ENCODE measurements at regions not wholly inside any gene's neighbourhood (a gene's known extent, or its start where the extent isn't known, plus 50 kb on each side); places are given as distances from the start of the nearest gene placed in this dataset.
"Not testable (repeated sequence)": the region's sequence is repeated elsewhere in the genome, so short reads cannot be mapped to it uniquely, and the experiment has no call there.

DNA sequence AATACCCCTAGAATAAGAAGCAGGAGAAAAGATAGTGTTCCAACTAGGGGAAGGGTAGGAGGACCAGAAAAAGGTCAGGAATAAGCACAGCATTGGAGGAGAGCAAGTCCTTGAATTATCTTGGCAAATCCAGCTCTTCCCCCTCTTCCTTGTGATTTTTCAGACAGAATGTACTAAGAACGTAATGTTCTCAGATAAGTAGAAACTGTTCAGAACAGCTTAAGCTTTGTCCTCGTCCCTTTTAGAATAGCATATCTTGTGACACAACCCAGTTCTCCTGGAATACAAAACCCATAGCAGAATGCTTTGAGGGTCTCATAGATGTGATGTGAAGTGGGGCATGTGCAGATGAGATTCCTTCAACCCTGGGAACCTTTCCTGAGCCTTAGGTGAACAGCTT lies 97.4 kb downstream of the EMB start:
- ATAC-seq (replicated peaks; ENCODE audit: extremely low read depth, poor library complexity, severe bottlenecking) (no peak), DNase-seq (ENCODE audit: low spot score in 2 of 2) (no peak)
- Mint-ChIP-seq H3K9me3 (no peaks in the 10 kb centered on the region), H3K27ac (ENCODE audit: low read depth) (no peak overlapping the region), H3K27me3 (no peaks in the 10 kb centered on the region), H3K4me1 (no peaks in the 10 kb centered on the region), H3K36me3 (ENCODE audit: insufficient read depth) (no peaks in the 10 kb centered on the region), H3K4me3 (no peak overlapping the region)

DNA sequence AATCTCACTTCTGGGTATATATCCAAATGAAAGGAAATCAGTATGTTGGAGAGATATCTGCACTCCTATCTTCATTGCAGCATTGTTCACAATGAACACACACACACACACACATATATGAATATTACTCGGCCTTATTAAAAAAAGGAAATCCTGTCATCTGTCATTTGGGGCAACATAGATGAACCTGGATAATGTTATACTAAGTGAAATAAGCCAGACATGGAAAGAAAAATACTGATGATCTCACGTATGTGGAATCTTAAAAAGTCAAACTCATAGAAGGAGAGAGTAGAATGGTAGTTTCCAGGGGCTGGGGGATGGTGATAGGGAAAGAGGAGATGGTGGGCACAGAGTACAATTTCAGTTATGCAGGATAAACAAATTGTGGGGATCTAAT lies 100.3 kb downstream of the EMB start:
- H3K27ac Mint-ChIP-seq (ENCODE audit: low read depth), result no peak overlapping the region
- no peaks in the 10 kb centered on the region for H3K27me3 Mint-ChIP-seq
- DNase-seq (ENCODE audit: low spot score in 2 of 2) (no peak), ATAC-seq (replicated peaks; ENCODE audit: extremely low read depth, poor library complexity, severe bottlenecking) (no peak)
- no peaks in the 10 kb centered on the region for H3K36me3 Mint-ChIP-seq (ENCODE audit: insufficient read depth)
- no peaks in the 10 kb centered on the region for H3K9me3 Mint-ChIP-seq
- no peak overlapping the region for H3K4me3 Mint-ChIP-seq
- no peaks in the 10 kb centered on the region for H3K4me1 Mint-ChIP-seq

DNA sequence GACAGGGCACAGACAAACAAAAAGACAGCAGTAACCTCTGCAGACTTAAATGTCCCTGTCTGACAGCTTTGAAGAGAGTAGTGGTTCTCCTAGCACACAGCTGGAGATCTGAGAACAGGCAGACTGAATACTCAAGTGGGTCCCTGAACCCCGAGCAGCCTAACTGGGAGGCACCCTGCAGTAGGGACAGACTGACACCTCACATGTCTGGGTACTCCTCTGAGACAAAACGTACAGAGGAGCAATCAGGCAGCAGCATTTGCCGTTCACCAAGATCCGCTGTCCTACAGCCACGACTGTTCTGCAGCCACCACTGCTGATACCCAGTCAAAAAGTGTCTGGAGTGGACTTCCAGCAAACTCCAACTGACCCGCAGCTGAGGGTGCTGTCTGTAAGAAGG lies 110.5 kb downstream of the EMB start:
- not testable (repeated sequence) for H3K36me3 Mint-ChIP-seq (ENCODE audit: insufficient read depth)

DNA sequence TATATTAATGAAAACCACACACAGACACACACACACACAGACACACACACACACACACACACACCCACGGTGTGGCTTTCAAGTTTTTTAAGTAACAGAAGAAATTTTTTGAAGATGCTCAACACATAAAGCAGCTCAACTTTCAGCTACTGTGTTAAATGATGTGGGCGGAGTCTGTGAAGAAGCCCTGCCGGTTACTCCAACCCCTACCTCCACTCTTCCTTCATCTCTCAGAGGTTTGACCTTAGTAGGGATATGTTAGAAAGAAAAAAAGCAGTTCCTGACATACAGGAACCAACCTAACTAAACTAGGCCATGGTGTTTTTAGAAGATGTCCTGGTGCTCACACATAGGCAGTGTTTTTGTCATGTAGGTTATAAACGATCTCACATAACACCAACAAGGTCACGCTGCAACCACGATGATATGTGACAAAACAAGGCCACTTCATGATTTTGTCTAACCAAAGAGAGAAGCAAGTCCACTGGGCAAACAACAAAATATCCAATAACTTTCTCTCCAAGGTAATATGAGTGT lies 112.8 kb downstream of the EMB start:
- H3K36me3 Mint-ChIP-seq (ENCODE audit: insufficient read depth), result peaks cover 6% of the 10 kb centered on the region
- peak overlapping the region; percentile 52 for H3K4me3 Mint-ChIP-seq
- peaks cover 41% of the 10 kb centered on the region for H3K4me1 Mint-ChIP-seq
- no peak for DNase-seq (ENCODE audit: low spot score in 2 of 2)
- H3K27me3 Mint-ChIP-seq, result no peaks in the 10 kb centered on the region
- H3K27ac Mint-ChIP-seq (ENCODE audit: low read depth), result peak overlapping the region; percentile 71
- ATAC-seq (replicated peaks; ENCODE audit: extremely low read depth, poor library complexity, severe bottlenecking), result peak; percentile 52
- peaks cover 19% of the 10 kb centered on the region for H3K9me3 Mint-ChIP-seq

More for the DNA sequence above, 110.5 kb downstream of the EMB start:
- H3K27ac Mint-ChIP-seq (ENCODE audit: low read depth); H3K27me3 Mint-ChIP-seq; H3K4me3 Mint-ChIP-seq; ATAC-seq (replicated peaks; ENCODE audit: extremely low read depth, poor library complexity, severe bottlenecking); DNase-seq (ENCODE audit: low spot score in 2 of 2): not testable (repeated sequence)
- H3K9me3 Mint-ChIP-seq, result peaks cover 19% of the 10 kb centered on the region
- H3K4me1 Mint-ChIP-seq, result peaks cover 44% of the 10 kb centered on the region

DNA sequence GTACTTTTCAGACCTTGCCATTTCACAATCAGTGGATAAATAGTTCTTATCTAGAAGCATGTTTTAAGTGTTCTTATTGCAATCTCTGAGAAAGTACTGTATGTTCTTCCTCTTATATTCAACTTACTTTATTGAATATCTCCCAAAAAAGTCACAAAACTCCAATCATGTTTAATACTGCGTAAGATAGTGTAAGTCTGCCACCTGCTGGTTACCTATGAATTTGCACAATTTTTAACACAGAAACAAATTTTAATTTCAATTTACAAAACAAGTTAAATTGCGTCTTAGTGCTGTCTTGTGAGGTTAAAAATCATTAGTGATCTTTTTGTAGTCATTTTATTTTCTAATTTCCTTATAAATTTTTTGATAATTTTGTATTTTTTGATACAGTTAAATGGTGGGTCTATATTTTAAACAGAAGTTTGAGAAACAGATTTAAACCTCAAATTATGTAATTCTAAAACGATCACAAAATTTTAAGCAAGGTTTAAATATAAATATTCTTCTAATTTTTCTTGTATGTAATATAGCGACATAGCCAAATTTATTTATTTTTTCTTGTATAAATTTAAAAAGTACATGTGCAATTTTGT lies 115.8 kb downstream of the EMB start:
- Mint-ChIP-seq H3K27ac (ENCODE audit: low read depth) (no peak overlapping the region), H3K4me3 (no peak overlapping the region), H3K4me1 (peaks cover 18% of the 10 kb centered on the region), H3K27me3 (no peaks in the 10 kb centered on the region), H3K9me3 (no peaks in the 10 kb centered on the region), H3K36me3 (ENCODE audit: insufficient read depth) (peaks cover 6% of the 10 kb centered on the region)
- ATAC-seq (replicated peaks; ENCODE audit: extremely low read depth, poor library complexity, severe bottlenecking) (no peak), DNase-seq (ENCODE audit: low spot score in 2 of 2) (no peak)

DNA sequence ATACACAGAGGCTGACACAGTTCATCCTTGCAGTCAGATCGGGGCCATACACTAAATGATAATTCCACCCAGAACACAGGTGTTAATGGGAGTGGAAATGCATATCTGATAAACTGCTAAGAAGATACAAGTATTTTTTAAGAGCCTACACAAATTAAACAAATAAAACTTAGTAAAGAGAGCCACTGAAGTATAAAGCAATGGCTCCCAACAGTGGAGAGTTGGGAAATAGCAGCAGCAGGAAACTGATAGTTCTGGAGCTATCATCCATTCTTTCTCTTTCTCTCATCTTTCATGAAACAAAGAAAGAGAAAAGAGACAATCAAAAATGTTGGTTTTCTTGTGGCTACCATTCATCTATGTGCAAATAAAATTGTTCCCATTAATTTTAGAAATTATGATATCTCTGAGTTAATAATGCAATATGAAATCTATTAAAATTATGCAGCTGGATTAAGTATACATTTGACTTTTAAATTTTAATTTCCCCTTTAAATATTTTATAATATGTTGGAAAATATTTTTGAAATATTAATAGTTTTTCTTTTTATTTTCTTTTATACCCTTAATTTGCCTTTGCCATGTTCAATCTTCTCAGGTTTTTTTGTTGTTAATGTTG lies 120.8 kb downstream of the EMB start:
- no peaks in the 10 kb centered on the region for H3K27me3 Mint-ChIP-seq
- DNase-seq (ENCODE audit: low spot score in 2 of 2) (no peak), ATAC-seq (replicated peaks; ENCODE audit: extremely low read depth, poor library complexity, severe bottlenecking) (no peak)
- no peak overlapping the region for H3K4me3 Mint-ChIP-seq
- H3K4me1 Mint-ChIP-seq, result no peaks in the 10 kb centered on the region
- H3K36me3 Mint-ChIP-seq (ENCODE audit: insufficient read depth), result no peaks in the 10 kb centered on the region
- no peak overlapping the region for H3K27ac Mint-ChIP-seq (ENCODE audit: low read depth)
- H3K9me3 Mint-ChIP-seq, result no peaks in the 10 kb centered on the region

DNA sequence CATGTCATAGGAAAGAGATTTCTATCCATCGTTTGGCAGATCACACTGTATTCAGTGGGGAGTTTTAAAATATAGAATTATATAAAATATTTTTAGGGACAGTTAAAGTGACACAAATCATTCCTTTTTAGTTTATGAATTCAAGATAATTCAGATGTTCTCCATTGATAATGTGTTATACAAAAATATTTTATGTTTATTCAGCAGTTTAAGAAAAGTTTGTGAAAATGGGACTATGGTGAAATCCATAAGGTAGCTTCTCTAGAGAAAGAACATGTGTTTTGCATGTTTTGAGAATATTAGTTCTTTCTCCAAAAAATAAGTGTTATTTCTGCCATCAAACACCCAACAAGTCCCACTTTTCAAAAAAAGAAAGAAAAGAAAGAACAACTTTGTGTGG lies 122.9 kb downstream of the EMB start:
- H3K4me3 Mint-ChIP-seq, result no peak overlapping the region
- no peaks in the 10 kb centered on the region for H3K9me3 Mint-ChIP-seq
- H3K4me1 Mint-ChIP-seq, result no peaks in the 10 kb centered on the region
- no peak overlapping the region for H3K27ac Mint-ChIP-seq (ENCODE audit: low read depth)
- no peaks in the 10 kb centered on the region for H3K36me3 Mint-ChIP-seq (ENCODE audit: insufficient read depth)
- no peaks in the 10 kb centered on the region for H3K27me3 Mint-ChIP-seq
- DNase-seq (ENCODE audit: low spot score in 2 of 2) (no peak), ATAC-seq (replicated peaks; ENCODE audit: extremely low read depth, poor library complexity, severe bottlenecking) (no peak)

DNA sequence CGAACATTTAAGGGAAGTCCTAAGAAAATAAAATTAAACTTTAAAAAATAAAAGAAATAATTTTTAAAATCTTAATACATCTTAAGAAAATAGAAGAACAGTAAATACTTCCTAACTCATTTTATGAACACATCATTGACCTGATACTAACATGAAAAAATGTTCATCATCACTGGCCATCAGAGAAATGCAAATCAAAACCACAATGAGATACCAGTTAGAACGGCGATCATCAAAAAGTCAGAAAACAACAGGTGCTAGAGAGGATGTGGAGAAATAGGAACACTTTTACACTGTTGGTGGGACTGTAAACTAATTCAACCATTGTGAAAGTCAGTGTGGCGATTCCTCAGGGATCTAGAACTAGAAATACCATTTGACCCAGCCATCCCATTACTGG lies 134.6 kb downstream of the EMB start:
- H3K27ac Mint-ChIP-seq (ENCODE audit: low read depth); ATAC-seq (replicated peaks; ENCODE audit: extremely low read depth, poor library complexity, severe bottlenecking); DNase-seq (ENCODE audit: low spot score in 2 of 2); H3K36me3 Mint-ChIP-seq (ENCODE audit: insufficient read depth); H3K9me3 Mint-ChIP-seq; H3K4me1 Mint-ChIP-seq; H3K4me3 Mint-ChIP-seq: not testable (repeated sequence)
- peaks cover 10% of the 10 kb centered on the region for H3K27me3 Mint-ChIP-seq

DNA sequence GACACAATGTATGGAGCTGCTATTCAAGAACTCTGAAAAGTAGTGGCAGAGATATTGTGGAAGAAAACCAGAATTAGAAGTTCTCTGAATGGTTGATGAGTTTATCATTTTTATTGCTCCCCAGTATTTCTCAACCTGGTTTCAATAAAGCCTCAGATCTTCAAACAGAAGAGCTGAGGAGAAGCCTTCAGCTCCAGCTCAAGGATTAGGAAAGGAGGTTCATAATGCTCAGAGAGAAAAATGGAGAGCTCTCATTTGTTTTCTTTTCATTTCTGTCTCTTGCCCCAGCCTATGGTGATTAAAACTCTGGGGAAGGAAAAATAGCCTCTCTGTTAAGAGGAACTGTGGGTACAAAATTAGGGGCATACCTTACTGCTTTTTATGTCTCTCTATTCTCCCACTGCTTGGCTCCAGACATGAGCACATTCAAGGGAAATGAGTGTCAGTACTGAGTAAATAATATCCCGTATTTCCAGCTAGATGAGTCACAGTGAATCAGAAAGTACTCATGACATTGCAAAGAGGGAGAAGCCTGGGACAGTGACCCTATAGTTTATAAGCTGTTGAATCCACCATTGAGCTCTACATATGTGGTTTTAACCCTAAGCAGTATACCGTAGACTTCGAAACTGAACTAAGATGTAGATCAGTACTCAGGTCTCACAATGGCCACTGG lies 138.1 kb downstream of the EMB start:
- H3K36me3 Mint-ChIP-seq (ENCODE audit: insufficient read depth), result no peaks in the 10 kb centered on the region
- DNase-seq (ENCODE audit: low spot score in 2 of 2) (no peak), ATAC-seq (replicated peaks; ENCODE audit: extremely low read depth, poor library complexity, severe bottlenecking) (no peak)
- H3K27me3 Mint-ChIP-seq, result peaks cover 9% of the 10 kb centered on the region
- H3K4me3 Mint-ChIP-seq, result no peak overlapping the region
- no peak overlapping the region for H3K27ac Mint-ChIP-seq (ENCODE audit: low read depth)
- peaks cover 6% of the 10 kb centered on the region for H3K9me3 Mint-ChIP-seq
- H3K4me1 Mint-ChIP-seq, result no peaks in the 10 kb centered on the region

DNA sequence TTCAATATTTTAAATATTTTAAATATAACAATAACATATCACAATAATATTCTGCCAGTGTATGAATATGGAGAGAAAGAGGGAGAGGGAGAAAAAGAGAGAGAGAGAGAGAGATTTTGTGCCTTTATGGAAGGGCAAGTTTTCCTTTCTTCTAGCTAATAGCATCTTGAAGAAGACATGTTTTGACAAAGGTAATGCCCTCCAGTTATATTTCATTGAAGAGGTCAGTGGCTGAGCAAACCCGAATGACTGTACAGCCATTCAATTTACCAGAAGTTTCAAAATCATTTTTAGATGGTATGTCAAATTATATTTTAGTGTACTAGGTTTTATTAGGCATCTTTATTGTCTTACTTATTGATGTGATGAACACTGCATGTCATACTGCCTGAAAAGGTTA lies 139.3 kb downstream of the EMB start:
- Mint-ChIP-seq H3K9me3 (peaks cover 6% of the 10 kb centered on the region), H3K27ac (ENCODE audit: low read depth) (no peak overlapping the region), H3K4me3 (no peak overlapping the region), H3K36me3 (ENCODE audit: insufficient read depth) (no peaks in the 10 kb centered on the region), H3K4me1 (no peaks in the 10 kb centered on the region), H3K27me3 (peaks cover 9% of the 10 kb centered on the region)
- ATAC-seq (replicated peaks; ENCODE audit: extremely low read depth, poor library complexity, severe bottlenecking) (no peak), DNase-seq (ENCODE audit: low spot score in 2 of 2) (no peak)

DNA sequence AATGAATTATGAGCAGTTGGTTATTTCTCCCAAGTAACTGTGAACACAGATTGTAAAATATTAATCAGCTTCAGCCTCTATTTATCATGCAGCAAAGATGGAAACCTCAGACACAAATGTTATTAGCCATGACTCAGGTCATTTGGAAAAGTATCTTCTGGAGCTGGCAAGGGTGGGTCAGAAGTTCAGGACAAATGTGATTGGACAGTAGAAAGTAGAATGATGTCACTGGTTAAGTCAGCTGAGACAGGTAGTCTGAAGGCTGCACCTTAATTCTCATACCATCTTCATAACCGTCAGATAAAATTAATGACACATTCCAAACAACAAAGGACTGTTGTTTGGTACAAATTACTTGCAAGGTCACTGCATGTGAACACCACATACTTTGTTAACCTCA lies 140.2 kb downstream of the EMB start:
- no peaks in the 10 kb centered on the region for H3K4me1 Mint-ChIP-seq
- DNase-seq (ENCODE audit: low spot score in 2 of 2), result no peak
- H3K36me3 Mint-ChIP-seq (ENCODE audit: insufficient read depth), result no peaks in the 10 kb centered on the region
- ATAC-seq (replicated peaks; ENCODE audit: extremely low read depth, poor library complexity, severe bottlenecking), result no peak
- peaks cover 11% of the 10 kb centered on the region for H3K27me3 Mint-ChIP-seq
- H3K27ac Mint-ChIP-seq (ENCODE audit: low read depth), result no peak overlapping the region
- peaks cover 6% of the 10 kb centered on the region for H3K9me3 Mint-ChIP-seq
- H3K4me3 Mint-ChIP-seq, result no peak overlapping the region

DNA sequence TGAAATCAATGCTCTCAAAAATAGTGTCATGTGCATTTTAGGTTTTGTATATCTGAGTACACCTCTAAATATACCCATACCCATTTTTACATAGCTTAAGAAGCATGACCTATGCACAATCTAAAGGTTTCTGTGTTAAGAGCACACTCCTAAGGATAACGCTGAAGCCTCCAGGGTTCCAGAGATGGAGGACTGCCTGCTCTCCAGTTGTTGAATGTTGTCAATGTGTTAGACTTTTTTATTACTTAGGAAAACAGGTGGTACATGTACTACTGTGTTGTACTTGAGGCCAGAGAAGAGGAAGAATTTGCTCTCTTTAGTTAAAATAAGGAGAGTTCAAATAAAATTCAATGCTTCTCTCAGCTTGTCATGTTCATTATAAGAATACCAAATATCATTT lies 141.2 kb downstream of the EMB start:
- no peak overlapping the region for H3K4me3 Mint-ChIP-seq
- H3K9me3 Mint-ChIP-seq, result peaks cover 13% of the 10 kb centered on the region
- H3K4me1 Mint-ChIP-seq, result no peaks in the 10 kb centered on the region
- ATAC-seq (replicated peaks; ENCODE audit: extremely low read depth, poor library complexity, severe bottlenecking) (no peak), DNase-seq (ENCODE audit: low spot score in 2 of 2) (no peak)
- H3K27me3 Mint-ChIP-seq, result peaks cover 21% of the 10 kb centered on the region
- no peak overlapping the region for H3K27ac Mint-ChIP-seq (ENCODE audit: low read depth)
- no peaks in the 10 kb centered on the region for H3K36me3 Mint-ChIP-seq (ENCODE audit: insufficient read depth)

Data from central memory CD8-positive, alpha-beta T cell (primary cell).